ENCODE measurements at regions not wholly inside any gene's neighbourhood (a gene's known extent, or its start where the extent isn't known, plus 50 kb on each side); places are given as distances from the start of the nearest gene placed in this dataset.
A peak's percentile ranks its signal among the peaks of the same experiment; 100 is the strongest.

GRCh38 chr7:152905949-152906348, 146.4 kb downstream of the ACTR3B start:
- 27% methylated on average over 2 of the region's 2 CpGs for WGBS
- Histone ChIP-seq H3K9me3 (ENCODE audit: control insufficient read depth in 4 of 4, low read length in 3 of 4) (no peaks in the 10 kb centered on the region), H3K4me1 (ENCODE audit: control insufficient read depth in 4 of 4, insufficient read depth in 4 of 4, low read length in 3 of 4) (peaks cover 0 to 23% (median 13%) of the 10 kb centered on the region in 4 donors), H3K4me3 (ENCODE audit: low read depth in 1 of 3, low read length in 3 of 3) (no peak overlapping the region), H3K27ac (ENCODE audit: low read depth in 1 of 2, low read length in 2 of 2) (no peak overlapping the region), H3K27me3 (ENCODE audit: control insufficient read depth in 4 of 4, insufficient read depth in 4 of 4, low read length in 3 of 4) (no peaks in the 10 kb centered on the region), H3K9ac (ENCODE audit: low read depth in 1 of 2, low read length in 2 of 2) (no peak overlapping the region), H3K36me3 (ENCODE audit: control insufficient read depth in 4 of 4, insufficient read depth in 3 of 4, low read depth in 1 of 4, low read length in 3 of 4) (no peaks in the 10 kb centered on the region)
- peak in 1 of 2 donors; percentile 26 for TF ChIP-seq HNF4A (conservative IDR thresholded peaks at IDR 0.05)
- TF ChIP-seq FOXA2 (IDR thresholded peaks at IDR 0.05) = peak; percentile 13
- TF ChIP-seq RXRA (IDR thresholded peaks at IDR 0.05) = peak in 1 of 2 donors; percentile 9
- no peak for TF ChIP-seq CTCF (IDR thresholded peaks at IDR 0.05; ENCODE audit: low read depth, low read length, missing input control)
- DNase-seq (ENCODE audit: low spot score) = no peak

- DNase-seq (ENCODE audit: low spot score) = no peak
- H3K27me3 ChIP-seq (ENCODE audit: control insufficient read depth in 4 of 4, insufficient read depth in 4 of 4, low read length in 3 of 4) = no peaks in the 10 kb centered on the region
- H3K9ac ChIP-seq (ENCODE audit: low read depth in 1 of 2, low read length in 2 of 2) = no peak overlapping the region
- no peak overlapping the region for H3K4me3 ChIP-seq (ENCODE audit: low read depth in 1 of 3, low read length in 3 of 3)
- H3K4me1 ChIP-seq (ENCODE audit: control insufficient read depth in 4 of 4, insufficient read depth in 4 of 4, low read length in 3 of 4) = peaks cover 0 to 15% (median 5%) of the 10 kb centered on the region in 4 donors
- TF ChIP-seq ATF3 (IDR thresholded peaks at IDR 0.05) = no peak
- TF ChIP-seq RXRA (IDR thresholded peaks at IDR 0.05) = no peak
- TF ChIP-seq ZBTB33 (IDR thresholded peaks at IDR 0.05) = no peak
- TF ChIP-seq CTCF (IDR thresholded peaks at IDR 0.05; ENCODE audit: low read depth, low read length, missing input control) = no peak
- no peaks in the 10 kb centered on the region for H3K9me3 ChIP-seq (ENCODE audit: control insufficient read depth in 4 of 4, low read length in 3 of 4)
- WGBS = 92% methylated on average over 11 of the region's 11 CpGs
- no peak overlapping the region for H3K27ac ChIP-seq (ENCODE audit: low read depth in 1 of 2, low read length in 2 of 2)
- no peaks in the 10 kb centered on the region for H3K36me3 ChIP-seq (ENCODE audit: control insufficient read depth in 4 of 4, insufficient read depth in 3 of 4, low read depth in 1 of 4, low read length in 3 of 4)
These were observed 147.7 kb downstream of the ACTR3B start for GRCh38 chr7:152907042-152907761.

GRCh38 chr7:152909280-152909679, 149.7 kb downstream of the ACTR3B start:
- no peak overlapping the region for H3K4me3 ChIP-seq (ENCODE audit: low read depth in 1 of 3, low read length in 3 of 3)
- 92% methylated on average over 6 of the region's 6 CpGs for WGBS
- no peak for DNase-seq (ENCODE audit: low spot score)

More at GRCh38 chr7:152909280-152909679, 149.7 kb downstream of the ACTR3B start:
- Histone ChIP-seq H3K4me1 (ENCODE audit: control insufficient read depth in 4 of 4, insufficient read depth in 4 of 4, low read length in 3 of 4) (peaks cover 0 to 11% (median 3%) of the 10 kb centered on the region in 4 donors), H3K27ac (ENCODE audit: low read depth in 1 of 2, low read length in 2 of 2) (no peak overlapping the region), H3K9me3 (ENCODE audit: control insufficient read depth in 4 of 4, low read length in 3 of 4) (no peaks in the 10 kb centered on the region), H3K9ac (ENCODE audit: low read depth in 1 of 2, low read length in 2 of 2) (no peak overlapping the region), H3K36me3 (ENCODE audit: control insufficient read depth in 4 of 4, insufficient read depth in 3 of 4, low read depth in 1 of 4, low read length in 3 of 4) (no peaks in the 10 kb centered on the region), H3K27me3 (ENCODE audit: control insufficient read depth in 4 of 4, insufficient read depth in 4 of 4, low read length in 3 of 4) (no peaks in the 10 kb centered on the region)
- TF ChIP-seq YY1 (IDR thresholded peaks at IDR 0.05) (no peak), HNF4A (conservative IDR thresholded peaks at IDR 0.05) (no peak), JUND (IDR thresholded peaks at IDR 0.05) (no peak), MAX (IDR thresholded peaks at IDR 0.05) (no peak), RAD21 (IDR thresholded peaks at IDR 0.05) (no peak), NR2F2 (IDR thresholded peaks at IDR 0.05) (no peak), ATF3 (IDR thresholded peaks at IDR 0.05) (no peak), ZBTB33 (IDR thresholded peaks at IDR 0.05) (no peak)

Data from liver (tissue), 8 donors.